DMS114 treated with DMSO at 0.1 percent for 48 hours (cell line): ENCODE measurements at regions not wholly inside any gene's neighbourhood (a gene's known extent, or its start where the extent isn't known, plus 50 kb on each side); places are given as distances from the start of the nearest gene placed in this dataset.

Source experiments
- DNase-seq: peaks from one replicate; lab custom pipeline; 2025; ENCODE audit not compliant: unreplicated experiment; lab: John Stamatoyannopoulos, UW

DNA sequence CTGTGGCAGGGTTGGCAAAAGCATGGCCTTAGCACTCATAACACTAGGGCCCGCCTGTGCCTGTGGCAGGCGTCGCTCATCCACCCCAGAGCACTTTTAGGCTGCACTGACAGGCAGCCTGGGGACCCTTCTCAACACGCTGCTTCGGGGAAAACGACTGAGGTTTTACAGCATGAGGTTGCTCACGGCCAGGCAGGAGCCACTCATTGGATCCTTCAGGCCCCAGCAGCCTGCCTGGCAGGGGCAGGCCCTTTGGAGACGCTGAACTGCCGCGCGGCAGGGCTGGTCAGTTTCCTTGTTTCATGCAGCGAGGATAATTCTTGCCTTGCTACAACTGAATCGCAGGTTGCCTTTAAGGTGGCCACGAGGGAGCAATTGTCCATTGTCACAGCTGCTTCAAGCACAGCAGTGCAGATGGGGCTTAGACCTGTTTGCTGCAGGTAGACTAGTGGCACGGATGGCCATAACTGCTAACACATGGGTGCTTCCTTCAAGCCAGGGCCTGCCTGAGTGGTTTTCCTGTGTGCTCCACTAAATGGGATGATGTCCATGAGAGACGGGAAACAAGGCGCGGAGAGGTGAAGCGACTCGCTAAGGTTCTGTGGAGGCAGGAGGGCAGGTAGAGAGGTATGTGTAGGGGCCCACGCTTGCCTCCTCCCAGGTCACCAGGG lies 49.9 kb upstream of the HS6ST1 start:
- no peak for DNase-seq

DNA sequence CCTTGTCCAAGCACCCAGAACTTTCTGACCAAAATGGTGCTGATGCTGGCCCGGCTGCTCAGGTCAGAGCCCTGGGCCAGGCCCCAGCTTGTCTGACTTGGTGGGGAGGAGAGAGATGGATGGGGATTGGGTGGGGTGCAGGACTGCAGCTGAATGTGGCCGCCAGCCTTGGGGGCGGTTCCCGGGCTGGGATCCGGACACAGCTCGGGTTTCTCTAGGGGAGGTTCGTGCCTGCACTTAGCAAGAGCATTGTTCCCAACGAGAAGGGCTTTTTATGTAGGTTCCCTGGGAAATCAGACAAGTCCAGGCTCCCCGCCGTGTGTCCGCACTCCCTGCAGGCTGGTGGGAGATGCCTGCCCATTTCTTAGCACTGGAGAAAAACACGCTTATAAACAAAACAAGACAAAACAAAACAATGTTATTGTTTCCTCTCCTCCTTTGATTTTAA lies 50.5 kb upstream of the HS6ST1 start:
- no peak for DNase-seq

DNA sequence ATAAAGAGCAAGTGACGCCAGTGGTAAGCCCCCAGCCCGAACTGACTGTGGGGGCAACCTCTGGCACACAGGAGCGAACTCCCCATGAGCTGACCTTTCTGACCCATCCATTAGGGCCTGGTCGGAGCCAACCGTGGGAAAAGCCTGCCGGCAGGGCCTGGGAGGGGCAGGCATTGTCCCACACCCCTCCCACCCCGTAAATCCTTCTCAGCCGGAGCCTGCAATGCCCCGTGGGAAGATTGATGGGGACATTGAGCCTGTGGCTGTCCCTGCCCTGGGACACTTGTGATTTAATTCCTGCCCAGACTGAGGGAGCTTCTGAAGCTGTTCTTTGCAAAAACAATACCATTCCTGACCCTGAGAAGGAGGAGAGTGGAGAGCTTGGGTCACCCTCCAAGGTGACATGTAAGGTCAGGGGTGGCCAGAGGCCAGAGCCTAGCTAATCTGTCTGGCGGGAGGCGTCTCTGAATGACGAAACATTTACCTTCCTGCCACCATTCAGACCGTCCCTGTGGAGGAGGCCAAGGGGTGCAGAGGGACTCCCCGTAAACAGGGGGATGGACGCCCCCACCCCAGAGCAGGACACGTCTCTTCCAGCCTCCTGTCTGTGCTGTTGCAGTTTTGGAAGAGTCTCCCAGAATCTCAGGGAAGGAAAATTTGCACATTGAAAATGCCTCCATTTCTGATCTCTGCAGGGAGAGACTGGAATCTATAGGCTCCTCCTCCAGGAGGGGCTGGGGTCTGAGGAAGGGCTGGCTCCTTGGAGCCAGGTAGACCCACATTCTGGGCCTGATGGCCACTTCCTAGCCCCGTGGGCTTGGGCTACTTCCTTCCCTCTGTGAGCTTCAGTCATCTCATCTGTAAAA lies 51.2 kb upstream of the HS6ST1 start:
- DNase-seq: no peak

DNA sequence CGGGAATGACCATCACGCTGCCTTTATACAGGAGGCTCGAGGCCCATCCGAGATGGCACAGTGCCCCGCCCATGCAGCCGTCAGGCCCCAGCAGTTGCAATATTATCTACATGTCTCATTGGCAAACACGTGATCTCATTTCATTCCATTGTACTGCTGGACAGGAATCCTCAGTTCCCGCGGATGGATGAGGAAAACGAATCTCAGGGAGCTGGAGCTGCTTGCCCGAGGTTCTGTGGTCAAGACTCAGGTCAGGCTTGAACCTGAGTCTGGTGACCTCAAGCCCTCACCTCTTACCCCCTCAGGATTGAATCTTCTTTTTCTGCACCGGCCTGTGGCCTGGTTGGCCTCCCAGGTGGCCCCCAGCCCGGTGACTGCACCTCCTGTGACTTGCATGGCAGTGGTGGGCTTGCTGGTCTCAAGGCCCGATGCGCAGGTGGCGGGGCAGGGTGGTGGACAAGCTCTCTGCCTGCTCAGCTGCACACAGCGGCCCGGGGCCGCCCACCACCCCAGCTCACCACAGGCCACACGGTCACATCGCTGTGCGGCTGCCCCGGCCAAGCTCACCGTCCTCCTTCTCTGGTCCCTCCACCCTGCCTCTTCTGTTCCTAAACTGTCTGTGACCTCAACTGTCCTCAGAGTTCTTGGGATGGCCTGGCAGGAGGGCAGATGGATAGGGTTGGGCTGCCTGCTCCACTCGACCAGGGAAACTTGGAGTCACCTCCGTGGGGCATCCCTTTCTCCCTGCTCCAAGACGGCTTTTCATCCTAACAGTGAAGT lies 52.0 kb upstream of the HS6ST1 start:
- DNase-seq: no peak

DNA sequence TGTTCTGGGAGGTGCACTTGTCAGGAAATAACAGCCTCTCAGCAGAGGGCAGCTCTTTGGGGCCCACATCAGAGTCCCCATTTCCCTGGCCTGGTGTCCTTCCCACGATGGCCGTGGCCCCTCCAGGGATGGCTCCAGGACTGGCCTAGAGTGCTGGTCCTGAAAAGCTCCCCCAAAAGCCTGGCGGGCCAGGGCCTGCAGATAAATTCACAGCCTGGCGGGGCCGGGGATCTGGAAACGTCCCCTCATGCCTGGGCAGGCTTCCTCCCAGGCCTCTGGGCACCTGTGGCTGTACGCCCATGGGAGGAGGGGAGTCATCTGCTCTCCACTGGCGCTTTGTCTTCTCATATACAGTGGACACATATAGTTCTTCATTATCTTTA lies 52.6 kb upstream of the HS6ST1 start:
- DNase-seq: no peak

DNA sequence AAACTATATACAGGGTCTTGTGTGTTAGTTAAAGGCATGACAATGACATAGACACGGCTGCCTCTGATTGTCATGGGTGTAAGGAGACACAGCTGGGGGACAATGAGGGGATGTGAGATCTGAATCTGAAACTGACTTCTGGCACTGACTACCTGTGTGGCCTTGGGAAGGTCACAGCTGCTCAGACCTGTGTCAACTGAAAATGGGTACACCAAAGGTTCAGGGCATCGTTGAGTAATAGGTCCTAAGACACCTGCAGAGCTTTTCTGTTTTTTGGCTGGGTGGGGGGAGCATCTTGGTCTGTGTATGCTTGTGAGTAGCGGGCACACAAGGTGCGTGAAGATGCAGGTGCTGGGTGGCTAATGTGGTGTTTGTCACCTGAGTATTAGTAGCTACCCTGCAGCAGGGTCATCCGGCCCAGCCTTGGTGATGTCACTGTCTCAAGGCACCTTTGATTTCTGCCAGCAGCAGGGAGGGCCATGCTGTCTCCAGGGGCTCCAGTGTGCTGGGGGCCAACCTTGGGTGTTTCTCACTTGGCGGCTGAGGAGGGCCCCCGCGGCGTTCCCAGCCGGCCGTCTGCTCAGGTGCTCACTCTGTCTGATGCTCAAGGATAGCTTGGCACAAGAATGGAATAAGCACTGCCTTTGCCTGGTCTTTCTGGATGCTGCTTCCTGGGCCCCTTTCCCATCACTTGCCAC lies 53.1 kb upstream of the HS6ST1 start:
- DNase-seq: no peak

DNA sequence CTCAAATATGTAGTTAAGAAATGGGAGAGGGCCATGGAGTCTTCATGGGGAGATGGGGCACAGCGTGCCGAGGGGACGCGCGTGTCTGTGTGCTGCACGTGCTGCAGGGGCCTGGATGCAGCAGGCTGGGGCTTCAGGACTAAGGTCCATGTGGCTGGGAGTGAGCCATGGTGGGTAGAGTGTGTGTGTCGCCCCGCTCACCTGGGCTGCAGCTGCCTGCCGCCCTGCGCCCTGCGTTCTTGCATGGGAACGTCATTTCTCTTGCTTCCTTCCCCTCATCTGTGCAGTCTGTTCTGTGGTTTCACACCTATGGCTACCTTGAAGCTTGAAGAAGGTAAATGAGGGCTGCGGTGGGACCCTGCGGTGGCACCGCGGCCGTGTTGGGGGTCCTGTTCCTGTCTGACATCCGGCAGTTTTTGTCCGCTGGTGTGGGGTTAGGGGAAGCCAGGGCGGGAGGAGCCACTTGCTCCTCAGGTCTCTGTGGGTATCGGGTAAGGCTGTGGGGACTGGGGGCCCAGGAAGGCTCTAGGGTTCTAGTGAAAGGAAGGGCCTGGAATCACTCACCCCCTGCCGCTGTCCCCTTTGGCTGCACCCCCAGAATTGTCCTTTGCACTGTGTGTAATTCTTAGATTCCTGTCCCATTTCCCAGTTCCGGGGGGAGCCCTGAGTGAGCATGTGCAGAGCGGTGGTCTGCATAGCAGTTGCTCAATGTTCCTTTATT lies 54.1 kb upstream of the HS6ST1 start:
- no peak for DNase-seq

DNA sequence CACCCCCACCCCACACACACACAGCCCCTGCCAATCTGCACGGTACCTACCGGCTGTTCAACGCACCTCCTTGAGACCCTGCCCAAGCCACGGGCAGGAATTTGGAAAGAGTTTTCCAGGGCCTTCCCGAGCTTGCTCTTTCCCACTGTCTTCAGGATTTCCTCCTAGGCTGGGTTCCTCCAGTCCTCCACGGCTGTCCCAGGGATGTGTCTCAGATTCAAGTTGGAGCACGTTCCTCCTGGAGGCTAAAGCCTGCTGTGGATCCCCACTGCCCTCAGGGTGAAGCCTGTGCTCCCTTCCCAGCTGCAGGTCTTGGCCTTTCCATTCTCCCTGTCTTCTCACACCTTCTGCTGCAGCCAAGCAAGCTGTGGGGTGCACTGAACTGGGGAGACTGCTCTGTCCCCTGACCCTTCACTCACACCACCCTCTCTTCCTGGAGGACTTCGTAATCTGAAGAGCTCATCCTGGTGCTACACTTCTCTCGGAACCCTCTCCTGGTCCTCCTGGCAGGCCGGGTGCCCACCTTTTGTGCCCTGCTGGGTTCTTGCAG lies 54.9 kb upstream of the HS6ST1 start:
- DNase-seq: no peak

DNA sequence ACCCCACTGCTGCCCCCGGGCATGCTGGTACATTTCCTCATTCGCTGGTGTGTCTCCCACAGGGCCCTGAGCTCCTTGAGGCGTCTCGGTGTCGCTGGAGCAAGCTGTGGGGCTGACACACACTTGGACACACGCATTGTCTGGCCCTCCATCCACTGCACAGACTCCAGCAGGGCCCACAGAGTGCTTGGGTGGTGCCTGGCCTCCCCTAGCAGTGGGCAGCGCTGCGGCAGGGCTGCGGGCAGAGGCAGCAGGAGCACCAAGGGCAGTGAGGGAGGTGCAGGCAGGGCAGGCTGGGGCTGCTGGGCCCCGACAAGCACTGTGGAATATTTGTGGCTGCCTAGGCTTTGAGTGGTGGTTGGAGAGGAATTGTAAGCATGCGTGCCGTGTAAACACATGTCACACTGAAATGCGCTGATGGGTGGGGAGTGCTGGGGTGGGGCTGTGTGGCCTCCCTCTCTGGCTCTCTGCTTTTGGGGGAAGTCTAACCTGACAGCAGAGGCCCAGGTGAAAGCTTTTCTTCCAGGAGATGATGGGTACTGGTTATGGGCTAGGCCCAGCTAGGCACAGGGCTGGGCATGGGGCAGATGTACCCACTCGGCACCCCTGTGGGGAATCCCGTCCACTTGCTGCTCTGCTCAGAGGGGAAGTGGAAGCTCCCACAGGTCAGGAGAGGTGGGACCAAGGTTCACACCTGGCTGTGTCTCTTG lies 55.5 kb upstream of the HS6ST1 start:
- DNase-seq: no peak

DNA sequence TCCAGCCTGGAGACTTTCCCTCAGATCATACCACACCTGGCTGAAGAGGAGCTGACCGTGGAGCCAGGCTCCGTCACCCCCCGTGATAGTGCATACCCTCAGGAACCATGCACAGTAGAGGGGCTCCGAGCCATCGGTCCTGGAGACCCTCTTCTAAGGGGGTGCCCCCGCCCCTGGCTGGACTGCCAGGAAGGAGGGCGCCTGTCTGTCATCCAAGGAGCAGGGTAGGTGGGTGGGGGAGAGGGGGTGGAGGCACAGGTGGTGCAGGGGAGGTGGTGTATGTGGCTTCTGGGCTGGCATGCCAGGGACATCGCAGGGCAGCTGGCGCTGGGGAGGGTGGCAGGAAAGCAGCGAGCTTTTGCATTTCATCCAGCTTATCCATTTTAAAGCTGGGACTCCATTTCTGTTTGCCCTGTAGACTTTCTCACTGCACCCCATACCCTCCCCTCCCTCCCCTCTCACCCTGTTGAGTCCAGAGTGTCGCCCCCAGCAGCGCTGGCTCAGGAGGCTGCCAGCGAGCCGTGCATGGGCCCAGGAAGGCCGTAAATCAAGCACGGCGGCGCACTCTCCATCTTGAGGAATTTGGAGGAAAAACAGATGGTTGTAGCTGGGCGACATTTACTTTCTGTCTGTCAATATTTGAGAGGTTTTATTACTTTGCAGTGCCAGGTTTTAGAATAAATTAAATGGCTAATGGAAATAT lies 56.2 kb upstream of the HS6ST1 start:
- no peak for DNase-seq

DNA sequence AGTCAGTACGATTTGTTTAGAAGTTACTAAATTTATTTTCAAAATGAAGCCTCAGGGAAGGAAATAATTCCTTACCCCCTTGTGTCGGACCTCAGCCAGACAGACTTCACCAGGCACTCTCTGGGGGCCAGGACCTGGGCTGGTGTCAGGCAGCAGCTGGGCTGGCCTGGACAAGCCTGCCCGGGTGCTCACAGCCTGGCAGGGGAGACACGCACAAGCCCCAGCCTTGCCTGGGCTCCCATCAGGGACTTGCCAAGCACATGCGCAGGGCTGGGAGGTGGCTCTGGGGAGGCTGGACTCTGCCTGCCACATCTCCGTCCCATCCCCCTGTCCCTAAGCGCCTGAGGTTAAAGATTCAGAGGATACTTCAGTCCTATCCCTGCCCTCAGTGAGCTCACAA lies 56.8 kb upstream of the HS6ST1 start:
- DNase-seq: no peak

DNA sequence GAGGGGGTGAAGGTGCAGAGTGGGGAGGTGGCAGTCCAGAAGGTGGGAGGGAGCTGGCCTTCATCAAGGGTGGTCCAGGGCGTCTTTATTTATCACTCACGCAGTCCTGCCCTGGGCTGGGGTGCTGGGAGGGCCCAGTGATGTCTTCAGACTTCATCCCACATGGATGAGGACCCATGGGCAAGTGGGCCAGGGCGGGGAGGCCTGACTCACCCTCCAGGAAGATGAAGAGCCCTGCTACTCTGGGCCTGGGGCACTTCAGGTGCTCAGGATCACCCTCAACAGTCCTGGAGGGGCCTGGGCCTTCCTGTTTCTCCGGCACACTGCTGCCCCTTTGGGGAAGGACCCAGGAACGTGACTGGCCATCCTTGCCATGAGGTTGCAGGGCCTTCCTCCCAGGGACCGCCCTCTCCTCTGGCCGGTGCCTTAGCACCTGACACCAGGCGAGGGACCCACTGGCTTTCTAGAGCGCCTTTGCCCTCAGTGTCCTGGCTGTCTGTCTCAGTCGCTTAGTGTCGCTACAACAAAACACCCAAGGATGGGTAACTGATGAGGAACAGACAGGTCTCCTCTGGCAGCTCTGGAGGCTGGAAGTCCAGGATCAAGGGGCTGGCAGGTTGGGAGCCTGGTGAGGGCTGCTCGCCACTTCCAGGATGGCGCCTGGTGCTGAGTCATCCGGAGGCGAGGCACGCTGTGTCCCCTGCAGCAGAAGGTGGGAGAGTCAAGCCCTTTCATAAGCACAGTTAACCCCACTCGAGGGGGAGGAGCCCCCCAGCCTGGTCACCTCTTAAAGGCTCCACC lies 57.8 kb upstream of the HS6ST1 start:
- no peak for DNase-seq

DNA sequence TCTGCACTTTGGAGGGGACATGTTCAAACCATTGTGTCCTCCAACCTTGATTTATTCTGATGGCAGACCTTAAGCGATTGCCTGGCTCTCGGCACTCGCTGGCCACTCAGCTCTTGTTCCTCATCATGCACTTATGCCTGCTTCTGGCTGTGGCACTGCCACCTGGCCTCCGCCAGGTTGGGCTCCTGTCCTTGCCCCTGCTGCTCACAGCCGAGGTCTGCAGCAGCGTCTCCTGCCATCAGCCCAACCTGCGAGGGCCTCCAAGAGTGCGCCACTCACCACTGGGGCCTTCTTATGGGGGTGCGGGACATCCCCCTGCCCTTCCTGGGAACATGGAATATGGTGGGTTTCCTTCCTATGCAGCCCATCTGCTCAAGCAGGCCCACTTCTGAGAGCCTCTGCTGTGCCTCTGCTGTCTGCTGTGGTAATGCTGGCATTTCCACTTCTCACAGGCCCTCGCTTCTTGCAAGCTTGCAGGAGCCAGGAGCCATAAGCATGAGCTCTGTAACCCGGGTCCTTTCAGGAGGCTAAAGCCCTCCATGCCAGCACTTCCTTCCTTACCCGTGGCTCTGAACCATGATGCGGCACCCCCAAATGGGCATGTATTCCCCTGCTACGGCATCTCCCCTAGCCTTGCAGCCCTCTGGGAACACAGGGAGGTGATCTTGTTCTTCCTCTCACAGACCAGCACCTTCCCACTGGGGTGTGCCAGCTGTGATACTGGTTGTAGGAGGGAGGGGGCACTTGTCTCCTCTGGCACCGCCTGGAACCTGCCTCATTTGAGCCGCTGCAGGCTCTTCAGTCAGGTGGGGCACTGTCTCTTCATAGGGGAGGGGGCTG lies 58.6 kb upstream of the HS6ST1 start:
- no peak for DNase-seq

DNA sequence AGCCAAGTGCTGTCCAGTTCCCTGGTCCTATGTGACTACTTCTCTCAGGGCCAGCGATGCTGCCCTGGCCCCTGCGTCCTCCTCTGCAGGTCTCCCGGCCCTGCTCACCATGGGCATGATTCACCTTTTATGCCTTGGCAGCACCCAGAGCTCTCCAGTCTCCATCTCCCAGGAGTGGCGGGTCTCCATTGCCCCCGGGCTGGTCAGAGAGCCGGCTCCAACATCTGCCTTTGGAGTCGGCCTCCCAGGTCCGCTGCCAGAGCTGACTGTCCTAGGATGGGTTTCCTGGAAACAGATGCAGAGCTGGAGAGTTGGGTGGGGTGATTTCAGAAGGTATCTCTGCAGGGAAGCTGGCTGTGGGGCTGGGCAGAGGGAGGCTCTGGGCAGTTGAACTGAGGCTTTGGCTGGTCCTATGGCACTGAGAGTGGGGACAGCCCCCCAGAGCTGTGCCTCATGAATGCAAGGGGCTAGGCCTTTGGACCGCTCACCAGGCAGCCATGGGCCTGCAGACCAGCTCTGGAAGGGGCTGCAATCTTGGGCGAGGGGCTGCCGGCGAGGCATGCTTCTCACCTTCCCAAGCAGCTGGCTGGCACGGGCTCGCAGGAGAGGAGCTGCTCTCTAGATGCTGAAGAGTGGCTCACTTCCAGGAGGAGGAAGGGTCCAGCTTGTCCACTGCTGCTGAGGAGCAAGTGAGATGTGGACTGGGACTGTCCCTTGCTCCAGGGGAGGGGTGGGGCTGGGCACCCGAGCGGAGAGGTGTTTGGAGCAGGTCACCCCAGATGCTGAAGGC lies 59.8 kb upstream of the HS6ST1 start:
- DNase-seq: no peak

DNA sequence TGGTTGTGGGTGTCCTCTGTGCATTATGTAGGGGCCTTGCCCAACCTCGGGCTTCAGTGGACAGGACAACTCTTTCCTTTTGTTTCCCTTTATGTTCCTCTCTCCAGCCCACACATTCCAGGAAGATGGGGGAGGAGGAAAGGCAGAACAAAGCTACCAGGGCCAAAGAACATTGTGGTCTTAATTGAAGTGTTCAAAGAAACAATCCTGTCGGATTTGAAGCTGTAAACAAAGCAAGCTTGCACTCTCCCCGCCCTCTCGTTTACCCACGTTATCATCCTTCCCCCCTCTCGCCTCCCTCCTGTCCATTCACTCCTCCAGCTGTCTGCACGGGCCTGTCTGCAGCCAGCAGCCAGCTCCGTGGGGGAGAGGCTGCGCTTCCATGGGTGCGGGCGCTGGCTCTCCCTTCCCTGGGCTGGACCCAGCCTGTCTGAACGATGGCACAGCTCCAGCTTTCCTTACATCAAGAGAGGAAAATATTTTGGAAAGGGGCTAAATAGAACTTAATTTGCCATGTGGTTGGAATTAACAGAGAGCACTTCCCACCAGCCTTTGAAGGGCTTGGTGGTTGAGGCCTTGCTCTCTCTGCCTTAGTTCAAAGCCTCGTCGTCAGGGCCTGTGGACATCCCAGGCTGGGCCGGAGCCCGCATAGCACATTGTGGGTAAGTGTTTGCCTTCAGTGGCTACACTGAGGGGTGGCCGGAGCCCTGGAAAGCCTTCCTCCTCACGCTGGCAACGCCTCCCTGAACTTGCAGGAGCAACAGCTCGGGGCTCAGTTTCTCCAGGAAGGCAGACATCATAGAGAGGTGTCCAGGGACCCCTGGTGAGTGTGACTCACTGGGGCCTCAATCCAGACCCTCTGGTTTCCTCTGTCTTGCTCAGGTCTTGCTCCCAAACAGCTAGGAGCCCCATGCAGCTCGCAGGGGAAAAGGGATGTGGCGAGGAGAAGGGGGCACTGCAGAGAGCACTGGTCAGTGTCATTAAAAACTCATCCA lies 60.6 kb upstream of the HS6ST1 start:
- no peak for DNase-seq
